GM23338 (cell line): ENCODE measurements at regions not wholly inside any gene's neighbourhood (a gene's known extent, or its start where the extent isn't known, plus 50 kb on each side); places are given as distances from the start of the nearest gene placed in this dataset.

ENCODE experiments used
- ATAC-seq: fragments of 200-7000 bp; cut with Tn5 transposase; 3 replicates; pipeline ENCODE4 v1.9.1; 2020
- DNase-seq: peaks from one replicate; pipeline ENCODE4 v3.0.0-alpha.2; 2015; ENCODE audit warnings: low spot score
- H2AFZ ChIP-seq: fragments of 200-600 bp; sonication (generic); 2 replicates; pipeline ENCODE4 v1.8.0; 2016; ENCODE audit warnings: antibody characterized with exemption, mild to moderate bottlenecking, moderate library complexity
- H3F3A ChIP-seq: fragments of 200-600 bp; sonication (generic); replicated peaks from 2 replicates; pipeline ENCODE4 v1.8.0; 2017; ENCODE audit warnings: antibody characterized with exemption, mixed run types, low read depth
- H3K27ac ChIP-seq: fragments of 200-600 bp; sonication (generic); 2 replicates; pipeline ENCODE4 v1.6.1; 2016; ENCODE audit warnings: low read depth
- H3K27me3 ChIP-seq: fragments of 200-600 bp; sonication (generic); 2 replicates; pipeline ENCODE4 v1.8.0; 2016; ENCODE audit warnings: mild to moderate bottlenecking, mixed run types, moderate library complexity; ENCODE audit not compliant: insufficient read depth
- H3K36me3 ChIP-seq: fragments of 200-600 bp; sonication (generic); 2 replicates; pipeline ENCODE4 v1.8.0; 2016; ENCODE audit warnings: mild to moderate bottlenecking; ENCODE audit not compliant: insufficient read depth
- H3K4me1 ChIP-seq: fragments of 200-600 bp; sonication (generic); 2 replicates; pipeline ENCODE4 v1.8.0; 2016; ENCODE audit warnings: mild to moderate bottlenecking, moderate library complexity; ENCODE audit not compliant: insufficient read depth
- H3K4me2 ChIP-seq: fragments of 200-600 bp; sonication (generic); 2 replicates; pipeline ENCODE4 v1.7.1; 2017; ENCODE audit warnings: mixed run types
- H3K4me3 ChIP-seq: fragments of 200-600 bp; sonication (generic); 2 replicates; pipeline ENCODE4 v1.6.1; 2016; ENCODE audit warnings: mixed run types
- H3K79me2 ChIP-seq: fragments of 200-600 bp; sonication (generic); replicated peaks from 2 replicates; pipeline ENCODE4 v1.8.0; 2017; ENCODE audit warnings: mild to moderate bottlenecking; ENCODE audit not compliant: insufficient read depth
- H3K9me2 ChIP-seq: fragments of 200-600 bp; sonication (generic); 2 replicates; pipeline ENCODE4 v1.8.0; 2017; ENCODE audit not compliant: insufficient read depth
- H4K20me1 ChIP-seq: fragments of 200-600 bp; sonication (generic); replicated peaks from 2 replicates; pipeline ENCODE4 v1.8.0; 2017; ENCODE audit warnings: mild to moderate bottlenecking; ENCODE audit not compliant: insufficient read depth
- H3K27ac Mint-ChIP-seq: 2 replicates; pipeline ENCODE4 v1.8.0; 2020; ENCODE audit warnings: inconsistent platforms, mild to moderate bottlenecking, moderate library complexity, mixed read lengths
- H3K27me3 Mint-ChIP-seq: 3 replicates; pipeline ENCODE4 v1.8.0; 2022; ENCODE audit warnings: low read depth, mild to moderate bottlenecking, moderate library complexity, mixed read lengths, inconsistent platforms; ENCODE audit not compliant: insufficient read depth, poor library complexity
- H3K36me3 Mint-ChIP-seq: 3 replicates; pipeline ENCODE4 v1.8.0; 2021; ENCODE audit warnings: low read depth, mild to moderate bottlenecking, inconsistent platforms, moderate library complexity, mixed read lengths
- H3K4me1 Mint-ChIP-seq: 3 replicates; pipeline ENCODE4 v1.8.0; 2020; ENCODE audit warnings: mild to moderate bottlenecking, inconsistent platforms, mixed read lengths
- H3K4me3 Mint-ChIP-seq: 3 replicates; pipeline ENCODE4 v1.8.0; 2021; ENCODE audit warnings: moderate library complexity, mild to moderate bottlenecking, inconsistent platforms, mixed read lengths
- H3K9me3 Mint-ChIP-seq: 3 replicates; pipeline ENCODE4 v1.8.0; 2020; ENCODE audit warnings: moderate library complexity, mild to moderate bottlenecking, inconsistent platforms, mixed read lengths
- CREB1 ChIP-seq: fragments of 250-450 bp; sonication (Bioruptor Pico); IDR thresholded peaks from 2 replicates; pipeline ENCODE4 v1.5.0; 2020; ENCODE audit warnings: low read depth, mild to moderate bottlenecking, moderate library complexity
- NANOG ChIP-seq: IDR thresholded peaks from 2 replicates; pipeline ENCODE4 v1.6.1; 2016; ENCODE audit warnings: antibody characterized with exemption, borderline replicate concordance
- ZNF114 ChIP-seq: fragments of 250-450 bp; sonication (Bioruptor Pico); IDR thresholded peaks from 2 replicates; pipeline ENCODE4 v1.5.0; 2020; ENCODE audit warnings: mild to moderate bottlenecking, moderate library complexity
- TF ChIP-seq, protein P1 (sequence below), 2 experiments: fragments of 200-600 bp in 1 of 2; sonication (generic) in 1 of 2; conservative IDR thresholded peaks; 2 replicates each; pipeline versions ENCODE4 v1.5.1 to v1.6.1; 2016 to 2017; ENCODE audit warnings: antibody characterized with exemption in 2 of 2, low read depth in 2 of 2, mild to moderate bottlenecking in 2 of 2, moderate library complexity in 1 of 2
- TF ChIP-seq, protein P2 (sequence below): IDR thresholded peaks from one replicate; pipeline ENCODE4 v1.6.1; 2018; ENCODE audit warnings: antibody characterized with exemption; ENCODE audit not compliant: unreplicated experiment

DNA sequence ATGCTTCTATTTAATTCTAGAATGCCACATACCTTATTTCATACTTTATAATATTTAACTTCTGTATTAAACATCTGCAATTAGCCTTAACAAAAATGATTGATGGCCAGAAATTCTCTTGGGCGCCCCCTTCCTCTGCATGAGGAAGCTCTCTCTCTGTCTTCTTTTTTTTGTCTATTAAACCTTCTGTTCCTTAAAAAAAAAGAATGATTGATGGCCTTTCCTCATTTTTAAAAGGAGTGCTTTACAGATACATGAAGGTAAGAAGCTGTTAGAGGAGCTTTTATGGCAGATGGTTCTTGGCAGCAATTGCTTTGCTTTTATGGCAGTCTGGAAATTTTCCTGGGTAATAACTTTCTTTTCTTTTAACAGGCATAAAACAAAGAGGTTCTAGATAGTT is 526.9 kb downstream of the SLC4A3 start:
- no peak for ATAC-seq
- H3K9me2 ChIP-seq: no peaks in the 10 kb centered on the region
- no peaks in the 10 kb centered on the region for H3K27me3 ChIP-seq
- Mint-ChIP-seq H3K4me3 (no peak overlapping the region), H3K27ac (no peak overlapping the region), H3K27me3 (no peaks in the 10 kb centered on the region), H3K36me3 (no peaks in the 10 kb centered on the region; the same call in 2 of the 3 replicates), H3K9me3 (no peaks in the 10 kb centered on the region; the same call in 1 of the 3 replicates), H3K4me1 (no peaks in the 10 kb centered on the region)
- H3K4me2 ChIP-seq: no peak overlapping the region
- H3K4me3 ChIP-seq: no peak overlapping the region
- no peaks in the 10 kb centered on the region for H3K36me3 ChIP-seq
- no peaks in the 10 kb centered on the region for H4K20me1 ChIP-seq
- no peak overlapping the region for H3K27ac ChIP-seq
- H3F3A ChIP-seq: no peaks in the 10 kb centered on the region
- no peaks in the 10 kb centered on the region for H3K4me1 ChIP-seq
- H2AFZ ChIP-seq: no peak overlapping the region
- TF ChIP-seq ZNF114 (no peak), CREB1 (CRISPR knock-in tag) (no peak)
- TF ChIP-seq, protein P1, sequence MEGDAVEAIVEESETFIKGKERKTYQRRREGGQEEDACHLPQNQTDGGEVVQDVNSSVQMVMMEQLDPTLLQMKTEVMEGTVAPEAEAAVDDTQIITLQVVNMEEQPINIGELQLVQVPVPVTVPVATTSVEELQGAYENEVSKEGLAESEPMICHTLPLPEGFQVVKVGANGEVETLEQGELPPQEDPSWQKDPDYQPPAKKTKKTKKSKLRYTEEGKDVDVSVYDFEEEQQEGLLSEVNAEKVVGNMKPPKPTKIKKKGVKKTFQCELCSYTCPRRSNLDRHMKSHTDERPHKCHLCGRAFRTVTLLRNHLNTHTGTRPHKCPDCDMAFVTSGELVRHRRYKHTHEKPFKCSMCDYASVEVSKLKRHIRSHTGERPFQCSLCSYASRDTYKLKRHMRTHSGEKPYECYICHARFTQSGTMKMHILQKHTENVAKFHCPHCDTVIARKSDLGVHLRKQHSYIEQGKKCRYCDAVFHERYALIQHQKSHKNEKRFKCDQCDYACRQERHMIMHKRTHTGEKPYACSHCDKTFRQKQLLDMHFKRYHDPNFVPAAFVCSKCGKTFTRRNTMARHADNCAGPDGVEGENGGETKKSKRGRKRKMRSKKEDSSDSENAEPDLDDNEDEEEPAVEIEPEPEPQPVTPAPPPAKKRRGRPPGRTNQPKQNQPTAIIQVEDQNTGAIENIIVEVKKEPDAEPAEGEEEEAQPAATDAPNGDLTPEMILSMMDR (conservative IDR thresholded peaks at IDR 0.05; ENCODE audit: low read depth in 2 of 2): peak; percentile 35 to 65
- H3K79me2 ChIP-seq: no peaks in the 10 kb centered on the region
- no peak for DNase-seq

DNA sequence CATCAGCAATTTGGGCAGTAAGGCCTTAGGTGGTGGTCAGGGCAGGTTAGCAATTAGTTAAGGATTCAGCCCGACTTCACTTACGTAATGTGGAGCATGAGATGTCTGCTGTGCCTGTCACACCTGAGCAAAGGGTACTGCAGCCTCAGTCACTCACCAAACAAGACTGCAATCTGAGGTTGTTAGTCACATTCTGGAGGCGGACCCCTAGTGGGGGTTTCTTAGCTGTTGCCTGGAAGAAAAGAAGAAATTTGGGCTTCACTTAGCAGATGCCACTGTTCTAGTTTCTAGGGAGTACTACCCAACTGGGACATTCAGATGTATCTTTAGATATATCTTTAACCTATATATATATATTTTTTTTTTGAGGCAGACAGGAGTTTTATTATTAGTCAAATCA is 529.9 kb downstream of the SLC4A3 start:
- H3K36me3 Mint-ChIP-seq: no peaks in the 10 kb centered on the region; the same call in 2 of the 3 replicates
- no peaks in the 10 kb centered on the region for H3K36me3 ChIP-seq
- H3K27ac Mint-ChIP-seq: peak overlapping the region; percentile 36; the same call in 1 of the 2 replicates
- DNase-seq (peak; percentile 20), ATAC-seq (no peak)
- H3K9me2 ChIP-seq: no peaks in the 10 kb centered on the region
- H3F3A ChIP-seq: no peaks in the 10 kb centered on the region
- TF ChIP-seq, protein P2, sequence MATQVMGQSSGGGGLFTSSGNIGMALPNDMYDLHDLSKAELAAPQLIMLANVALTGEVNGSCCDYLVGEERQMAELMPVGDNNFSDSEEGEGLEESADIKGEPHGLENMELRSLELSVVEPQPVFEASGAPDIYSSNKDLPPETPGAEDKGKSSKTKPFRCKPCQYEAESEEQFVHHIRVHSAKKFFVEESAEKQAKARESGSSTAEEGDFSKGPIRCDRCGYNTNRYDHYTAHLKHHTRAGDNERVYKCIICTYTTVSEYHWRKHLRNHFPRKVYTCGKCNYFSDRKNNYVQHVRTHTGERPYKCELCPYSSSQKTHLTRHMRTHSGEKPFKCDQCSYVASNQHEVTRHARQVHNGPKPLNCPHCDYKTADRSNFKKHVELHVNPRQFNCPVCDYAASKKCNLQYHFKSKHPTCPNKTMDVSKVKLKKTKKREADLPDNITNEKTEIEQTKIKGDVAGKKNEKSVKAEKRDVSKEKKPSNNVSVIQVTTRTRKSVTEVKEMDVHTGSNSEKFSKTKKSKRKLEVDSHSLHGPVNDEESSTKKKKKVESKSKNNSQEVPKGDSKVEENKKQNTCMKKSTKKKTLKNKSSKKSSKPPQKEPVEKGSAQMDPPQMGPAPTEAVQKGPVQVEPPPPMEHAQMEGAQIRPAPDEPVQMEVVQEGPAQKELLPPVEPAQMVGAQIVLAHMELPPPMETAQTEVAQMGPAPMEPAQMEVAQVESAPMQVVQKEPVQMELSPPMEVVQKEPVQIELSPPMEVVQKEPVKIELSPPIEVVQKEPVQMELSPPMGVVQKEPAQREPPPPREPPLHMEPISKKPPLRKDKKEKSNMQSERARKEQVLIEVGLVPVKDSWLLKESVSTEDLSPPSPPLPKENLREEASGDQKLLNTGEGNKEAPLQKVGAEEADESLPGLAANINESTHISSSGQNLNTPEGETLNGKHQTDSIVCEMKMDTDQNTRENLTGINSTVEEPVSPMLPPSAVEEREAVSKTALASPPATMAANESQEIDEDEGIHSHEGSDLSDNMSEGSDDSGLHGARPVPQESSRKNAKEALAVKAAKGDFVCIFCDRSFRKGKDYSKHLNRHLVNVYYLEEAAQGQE: no peak
- TF ChIP-seq, protein P1 (conservative IDR thresholded peaks at IDR 0.05; ENCODE audit: low read depth in 2 of 2): 0 out of 4 replicates have a peak, but pooled peaks of 1 of the 2 experiments have one; percentile 4
- TF ChIP-seq NANOG (no peak), ZNF114 (no peak)
- H3K9me3 Mint-ChIP-seq: peaks cover 2% of the 10 kb centered on the region; the same call in 2 of the 3 replicates
- H3K27me3 ChIP-seq: no peaks in the 10 kb centered on the region
- H3K79me2 ChIP-seq: no peaks in the 10 kb centered on the region
- no peak overlapping the region for H3K4me3 ChIP-seq
- no peak overlapping the region for H3K27ac ChIP-seq
- no peak overlapping the region for H3K4me3 Mint-ChIP-seq
- no peaks in the 10 kb centered on the region for H3K4me1 ChIP-seq
- H3K4me1 Mint-ChIP-seq: no peaks in the 10 kb centered on the region
- no peaks in the 10 kb centered on the region for H3K27me3 Mint-ChIP-seq
- H2AFZ ChIP-seq: no peak overlapping the region; the same call in 1 of the 2 replicates
- no peaks in the 10 kb centered on the region for H4K20me1 ChIP-seq
- no peak overlapping the region for H3K4me2 ChIP-seq
